BE2C (cell line): ENCODE measurements at regions not wholly inside any gene's neighbourhood (a gene's known extent, or its start where the extent isn't known, plus 50 kb on each side); places are given as distances from the start of the nearest gene placed in this dataset.

Source experiments
- DNase-seq: peaks from one replicate; pipeline ENCODE4 v3.0.0-alpha.2; 2020
- H3K27me3 ChIP-seq: fragments of 250-450 bp; sonication (Bioruptor Pico); 2 replicates; pipeline ENCODE4 v1.5.1; 2020; ENCODE audit warnings: mild to moderate bottlenecking
- H3K36me3 ChIP-seq: fragments of 250-450 bp; sonication (Bioruptor Pico); 2 replicates; pipeline ENCODE4 v1.5.1; 2020; ENCODE audit warnings: mild to moderate bottlenecking
- H3K4me1 ChIP-seq: fragments of 250-450 bp; sonication (Bioruptor Pico); 2 replicates; pipeline ENCODE4 v1.5.1; 2020
- H3K4me3 ChIP-seq: 2 replicates; pipeline ENCODE4 v1.5.1; 2011; ENCODE audit warnings: low read depth, low read length
- H3K9me3 ChIP-seq: fragments of 250-450 bp; sonication (Bioruptor Pico); 2 replicates; pipeline ENCODE4 v1.5.1; 2020
- TF ChIP-seq, protein P1 (sequence below): IDR thresholded peaks from 2 replicates; pipeline ENCODE4 v1.5.1; 2012; ENCODE audit warnings: mild to moderate bottlenecking, low read depth, low read length

DNA sequence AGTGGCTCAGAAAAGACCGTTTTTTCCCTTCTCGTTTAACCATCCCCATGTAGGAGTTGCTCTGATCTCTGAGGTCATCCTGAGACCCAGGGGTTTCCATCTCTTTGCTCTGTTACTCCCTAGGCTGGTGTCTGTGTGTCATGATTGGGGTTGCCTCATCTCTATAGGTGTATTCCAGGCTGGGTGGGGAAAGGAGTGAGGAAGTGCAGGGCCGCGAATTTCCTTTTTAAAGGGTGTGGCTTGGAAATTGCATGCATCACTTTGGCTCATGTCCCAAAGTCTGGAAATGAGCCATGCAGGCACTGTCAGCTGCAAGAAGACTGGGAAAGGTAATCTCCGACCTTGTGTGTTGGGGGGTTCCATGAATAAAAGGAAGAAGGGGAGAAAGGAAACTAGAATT lies 201.9 kb downstream of the AACS start:
- TF ChIP-seq, protein P1, sequence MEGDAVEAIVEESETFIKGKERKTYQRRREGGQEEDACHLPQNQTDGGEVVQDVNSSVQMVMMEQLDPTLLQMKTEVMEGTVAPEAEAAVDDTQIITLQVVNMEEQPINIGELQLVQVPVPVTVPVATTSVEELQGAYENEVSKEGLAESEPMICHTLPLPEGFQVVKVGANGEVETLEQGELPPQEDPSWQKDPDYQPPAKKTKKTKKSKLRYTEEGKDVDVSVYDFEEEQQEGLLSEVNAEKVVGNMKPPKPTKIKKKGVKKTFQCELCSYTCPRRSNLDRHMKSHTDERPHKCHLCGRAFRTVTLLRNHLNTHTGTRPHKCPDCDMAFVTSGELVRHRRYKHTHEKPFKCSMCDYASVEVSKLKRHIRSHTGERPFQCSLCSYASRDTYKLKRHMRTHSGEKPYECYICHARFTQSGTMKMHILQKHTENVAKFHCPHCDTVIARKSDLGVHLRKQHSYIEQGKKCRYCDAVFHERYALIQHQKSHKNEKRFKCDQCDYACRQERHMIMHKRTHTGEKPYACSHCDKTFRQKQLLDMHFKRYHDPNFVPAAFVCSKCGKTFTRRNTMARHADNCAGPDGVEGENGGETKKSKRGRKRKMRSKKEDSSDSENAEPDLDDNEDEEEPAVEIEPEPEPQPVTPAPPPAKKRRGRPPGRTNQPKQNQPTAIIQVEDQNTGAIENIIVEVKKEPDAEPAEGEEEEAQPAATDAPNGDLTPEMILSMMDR = no peak
- no peaks in the 10 kb centered on the region for H3K4me1 ChIP-seq
- H3K9me3 ChIP-seq = no peaks in the 10 kb centered on the region
- H3K4me3 ChIP-seq = no peak overlapping the region
- DNase-seq = no peak
- H3K36me3 ChIP-seq = no peaks in the 10 kb centered on the region
- H3K27me3 ChIP-seq = no peaks in the 10 kb centered on the region; the same call in 1 of the 2 replicates

DNA sequence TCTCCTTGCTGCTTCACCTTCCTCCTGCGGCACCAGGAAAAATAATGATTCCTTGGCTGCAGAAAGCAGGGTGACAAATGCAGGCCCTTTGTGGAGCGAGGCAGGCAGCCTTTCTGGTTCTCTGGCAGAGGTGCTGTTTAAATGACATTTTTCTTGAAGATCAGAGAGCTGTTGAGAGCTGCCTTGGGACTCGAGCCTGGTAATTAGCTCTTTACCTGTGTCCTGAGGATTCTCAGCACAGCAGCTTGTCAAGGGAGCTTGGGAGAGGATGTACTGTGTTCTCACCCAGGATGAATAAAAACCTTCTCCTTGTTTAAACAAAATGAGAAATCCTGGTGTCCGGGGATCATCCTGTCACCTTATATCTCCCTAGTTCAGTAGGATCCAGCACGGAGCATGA lies 204.0 kb downstream of the AACS start:
- DNase-seq = no peak
- H3K27me3 ChIP-seq = no peaks in the 10 kb centered on the region; the same call in 1 of the 2 replicates
- H3K36me3 ChIP-seq = no peaks in the 10 kb centered on the region
- TF ChIP-seq, protein P1 = no peak
- no peaks in the 10 kb centered on the region for H3K9me3 ChIP-seq
- no peaks in the 10 kb centered on the region for H3K4me1 ChIP-seq
- no peak overlapping the region for H3K4me3 ChIP-seq

DNA sequence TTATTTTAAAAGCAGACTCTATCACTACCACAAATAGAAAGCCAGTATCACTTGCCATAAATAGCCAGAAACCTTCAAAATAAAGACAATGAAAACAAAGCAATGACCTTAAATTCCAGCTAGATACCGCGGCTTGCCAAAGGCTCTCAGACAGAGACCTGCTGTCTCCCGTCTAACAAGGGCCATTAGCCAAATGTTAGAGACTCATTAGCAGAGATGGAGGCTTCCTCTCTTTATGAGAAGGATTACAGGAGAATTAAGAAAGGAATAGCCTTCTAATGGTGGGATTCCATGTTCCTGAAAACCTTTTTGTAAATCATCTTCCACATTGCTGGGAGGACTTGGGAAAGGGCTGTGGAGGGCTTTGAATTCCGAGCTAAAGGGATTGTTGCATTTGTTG lies 206.7 kb downstream of the AACS start:
- TF ChIP-seq, protein P1 = no peak
- H3K9me3 ChIP-seq = no peaks in the 10 kb centered on the region
- no peak overlapping the region for H3K4me3 ChIP-seq
- H3K27me3 ChIP-seq = no peaks in the 10 kb centered on the region; the same call in 1 of the 2 replicates
- no peaks in the 10 kb centered on the region for H3K4me1 ChIP-seq
- H3K36me3 ChIP-seq = no peaks in the 10 kb centered on the region
- no peak for DNase-seq

DNA sequence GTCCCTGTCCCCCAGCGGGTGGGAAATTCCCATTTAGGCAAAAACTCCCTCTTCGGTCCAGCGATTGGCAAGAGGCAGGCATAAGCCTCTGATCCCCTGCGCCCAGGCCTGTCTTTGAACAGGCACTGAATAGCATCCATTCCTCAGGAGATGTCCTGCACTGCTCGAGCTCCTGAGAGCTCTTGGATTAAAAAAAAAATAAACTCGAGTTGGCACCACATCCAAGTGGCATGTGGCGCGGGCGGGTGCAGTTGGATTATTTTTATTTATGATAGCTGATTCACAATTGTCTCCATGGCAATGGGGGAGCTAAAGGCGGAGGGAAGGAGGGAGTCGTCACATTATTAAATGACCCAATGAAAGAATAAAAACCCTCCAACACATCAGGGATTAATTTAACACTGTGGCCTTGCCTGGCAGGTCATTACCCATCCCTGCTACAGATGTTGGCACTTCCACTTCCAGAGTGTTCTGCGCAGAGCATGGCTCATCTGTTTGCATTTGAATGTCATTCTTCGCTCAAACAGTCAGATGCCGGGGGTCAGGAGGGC lies 207.2 kb downstream of the AACS start:
- no peaks in the 10 kb centered on the region for H3K36me3 ChIP-seq
- no peaks in the 10 kb centered on the region for H3K9me3 ChIP-seq
- no peaks in the 10 kb centered on the region; the same call in 1 of the 2 replicates for H3K27me3 ChIP-seq
- no peak for DNase-seq
- no peaks in the 10 kb centered on the region for H3K4me1 ChIP-seq
- TF ChIP-seq, protein P1 = no peak
- H3K4me3 ChIP-seq = no peak overlapping the region

DNA sequence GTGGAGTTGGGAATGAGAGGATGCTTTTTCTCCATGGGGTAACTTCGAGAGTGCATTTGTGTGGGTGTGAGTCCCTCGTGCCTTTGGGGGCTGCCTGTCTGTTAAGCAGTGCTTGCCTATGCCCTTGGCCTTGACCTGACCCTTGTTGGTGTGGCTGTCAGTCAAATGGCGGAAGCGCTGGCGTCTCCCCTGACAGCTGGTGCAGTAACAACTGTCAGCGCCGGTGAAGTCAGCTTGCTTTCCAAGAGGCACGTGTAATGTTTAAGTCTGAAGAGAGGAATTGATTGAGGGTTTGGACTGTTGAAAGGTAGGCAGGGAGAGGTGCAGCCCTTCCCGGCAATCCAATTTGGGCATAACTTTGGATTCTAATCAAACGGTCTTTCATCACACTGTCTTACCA lies 211.3 kb downstream of the AACS start:
- DNase-seq = no peak
- Histone ChIP-seq H3K36me3 (no peaks in the 10 kb centered on the region), H3K9me3 (no peaks in the 10 kb centered on the region), H3K27me3 (peaks cover 9% of the 10 kb centered on the region; the same call in 1 of the 2 replicates), H3K4me1 (no peaks in the 10 kb centered on the region), H3K4me3 (no peak overlapping the region)
- TF ChIP-seq, protein P1 = no peak

DNA sequence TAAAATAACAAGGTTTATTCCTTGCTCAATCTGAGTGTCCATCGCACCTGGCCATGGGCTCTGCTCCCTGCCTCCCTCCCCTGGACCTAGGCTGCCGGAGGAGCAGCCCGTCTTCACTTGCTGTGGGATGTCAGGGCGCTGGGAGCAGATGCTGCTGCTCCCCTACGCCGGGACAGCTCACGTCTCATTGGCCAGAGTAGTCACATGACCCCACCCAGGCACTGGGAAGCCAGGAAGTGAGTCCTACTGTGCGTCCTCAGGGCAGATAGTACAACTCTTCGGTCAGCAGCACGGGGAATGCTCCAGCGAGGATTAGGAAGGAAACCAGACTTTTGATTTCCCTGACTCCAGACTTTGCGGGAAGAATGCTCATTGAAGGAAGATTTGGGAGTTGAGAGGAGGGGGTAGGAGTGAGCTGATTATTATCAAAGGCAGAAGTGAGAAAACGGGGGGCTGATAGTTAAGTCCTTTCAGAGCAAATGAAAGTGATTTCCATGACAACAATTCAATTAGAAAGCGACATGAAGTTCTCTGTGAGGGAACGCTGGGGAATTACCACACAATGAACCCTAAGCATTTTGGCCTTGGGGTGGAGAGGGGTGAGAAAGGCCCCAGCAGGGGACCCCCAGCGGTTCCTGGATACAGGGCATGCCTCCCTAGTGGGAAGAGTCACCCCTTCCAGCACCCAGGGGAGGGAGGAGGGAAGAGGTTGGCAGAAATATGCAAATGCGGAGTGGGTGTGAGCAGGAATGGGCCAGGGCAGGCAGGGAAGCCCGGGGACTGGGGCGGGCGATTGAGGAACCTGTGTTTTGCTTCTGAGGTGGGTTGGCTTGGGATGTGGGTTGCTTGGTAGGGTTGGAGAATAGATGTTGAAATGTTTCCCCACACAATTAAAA lies 215.5 kb downstream of the AACS start:
- TF ChIP-seq, protein P1 = no peak
- no peak overlapping the region for H3K4me3 ChIP-seq
- no peaks in the 10 kb centered on the region for H3K9me3 ChIP-seq
- peaks cover 16% of the 10 kb centered on the region for H3K27me3 ChIP-seq
- no peaks in the 10 kb centered on the region for H3K4me1 ChIP-seq
- no peak for DNase-seq
- no peaks in the 10 kb centered on the region for H3K36me3 ChIP-seq
